IPS-18c (cell line): ENCODE measurements at regions not wholly inside any gene's neighbourhood (a gene's known extent, or its start where the extent isn't known, plus 50 kb on each side); places are given as distances from the start of the nearest gene placed in this dataset.

ENCODE experiments used
- H3K4me3 ChIP-seq: 2 replicates; pipeline ENCODE4 v1.7.0; 2013; ENCODE audit warnings: low read depth, mild to moderate bottlenecking, low read length, moderate library complexity; ENCODE audit not compliant: insufficient read depth
- H3K9me3 ChIP-seq: one replicate; pipeline ENCODE4 v1.6.1; 2013; ENCODE audit warnings: mild to moderate bottlenecking, low read length, moderate library complexity; ENCODE audit not compliant: control insufficient read depth, insufficient read depth

GRCh38 chr3:22940285-22940684 is 262.8 kb upstream of the UBE2E2 start:
- Histone ChIP-seq H3K9me3 (no peaks in the 10 kb centered on the region), H3K4me3 (no peak overlapping the region)

DNA sequence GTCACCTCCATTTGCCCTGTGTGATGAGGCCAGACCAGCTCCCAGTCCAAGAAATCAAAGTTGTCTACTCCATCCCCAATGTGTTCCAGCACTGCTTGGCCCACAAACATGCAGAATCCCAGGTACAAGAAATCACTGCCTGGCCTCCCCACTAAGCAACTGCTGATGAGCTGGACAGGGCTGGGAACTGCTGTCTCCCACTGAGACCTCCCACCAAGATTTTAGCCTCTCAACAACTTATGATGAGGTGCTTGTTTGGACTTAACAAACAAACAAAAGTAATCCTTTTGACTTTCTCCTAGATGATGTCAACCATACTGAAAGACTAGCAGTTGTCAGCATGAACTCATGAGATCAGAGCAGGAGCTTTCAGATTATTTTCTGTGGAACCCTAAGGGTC is 260.1 kb upstream of the UBE2E2 start:
- Histone ChIP-seq H3K9me3 (no peaks in the 10 kb centered on the region), H3K4me3 (no peak overlapping the region)

DNA sequence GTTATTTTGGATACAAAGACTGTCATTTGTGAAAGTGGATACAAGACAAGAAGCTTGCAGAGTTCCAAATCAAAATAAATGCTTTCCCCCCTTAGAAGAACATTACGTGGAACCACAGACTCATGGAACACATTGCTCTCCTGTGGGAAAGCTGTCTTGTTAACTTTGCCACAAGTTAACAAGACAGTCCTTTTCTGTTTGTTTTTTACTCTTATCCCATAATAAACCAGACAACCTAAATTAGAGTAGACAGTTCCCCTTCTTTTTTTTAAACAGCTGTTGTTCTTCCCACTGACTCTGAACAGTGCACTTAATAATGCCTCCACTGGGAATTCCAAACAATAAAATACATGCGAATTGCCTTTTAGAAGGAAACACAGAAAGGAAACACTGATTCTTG is 255.3 kb upstream of the UBE2E2 start:
- Histone ChIP-seq H3K4me3 (no peak overlapping the region), H3K9me3 (no peaks in the 10 kb centered on the region)

GRCh38 chr3:22951910-22952309 is 251.2 kb upstream of the UBE2E2 start:
- Histone ChIP-seq H3K9me3 (no peaks in the 10 kb centered on the region), H3K4me3 (no peak overlapping the region)

DNA sequence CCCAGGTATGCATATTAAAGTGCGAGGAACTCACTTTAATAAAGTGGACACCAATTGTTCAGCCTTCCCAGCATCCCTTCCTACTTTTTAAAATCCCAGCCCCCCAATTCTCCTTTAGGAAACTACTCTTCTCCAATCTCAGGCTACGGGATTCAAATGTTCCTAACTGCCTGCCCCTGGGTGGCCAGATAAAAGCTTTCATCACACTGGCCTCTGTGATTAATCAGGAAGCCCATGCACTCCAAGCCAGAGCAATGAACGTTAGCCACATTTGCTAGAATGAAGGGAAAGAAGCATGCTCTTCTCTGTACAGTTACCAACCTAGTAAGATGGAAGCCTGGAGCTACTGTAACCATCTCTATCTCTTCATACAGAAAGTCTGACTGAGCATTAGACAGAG is 250.3 kb upstream of the UBE2E2 start:
- H3K4me3 ChIP-seq: no peak overlapping the region

DNA sequence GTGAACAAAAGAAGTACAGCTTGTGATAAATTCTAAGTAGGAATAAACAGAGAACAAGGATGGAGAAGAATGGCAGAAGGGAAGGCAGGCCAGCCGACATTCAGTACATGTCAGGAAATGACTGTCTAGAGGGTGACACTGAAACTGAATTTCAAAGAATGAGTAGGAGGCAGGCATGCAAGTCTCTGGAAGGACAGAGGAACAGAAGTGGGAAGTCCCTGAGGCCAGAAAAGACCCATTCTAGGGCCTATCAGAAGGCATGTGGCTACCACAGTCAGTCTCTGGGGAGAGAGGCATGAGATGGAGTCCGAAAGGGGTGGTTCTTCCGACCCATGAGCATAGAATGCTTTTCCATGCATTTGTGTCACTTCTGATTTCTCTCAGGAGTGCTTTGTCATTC is 243.5 kb upstream of the UBE2E2 start:
- H3K9me3 ChIP-seq: no peaks in the 10 kb centered on the region
- H3K4me3 ChIP-seq: no peak overlapping the region

More for the DNA sequence above, 250.3 kb upstream of the UBE2E2 start:
- no peaks in the 10 kb centered on the region for H3K9me3 ChIP-seq

DNA sequence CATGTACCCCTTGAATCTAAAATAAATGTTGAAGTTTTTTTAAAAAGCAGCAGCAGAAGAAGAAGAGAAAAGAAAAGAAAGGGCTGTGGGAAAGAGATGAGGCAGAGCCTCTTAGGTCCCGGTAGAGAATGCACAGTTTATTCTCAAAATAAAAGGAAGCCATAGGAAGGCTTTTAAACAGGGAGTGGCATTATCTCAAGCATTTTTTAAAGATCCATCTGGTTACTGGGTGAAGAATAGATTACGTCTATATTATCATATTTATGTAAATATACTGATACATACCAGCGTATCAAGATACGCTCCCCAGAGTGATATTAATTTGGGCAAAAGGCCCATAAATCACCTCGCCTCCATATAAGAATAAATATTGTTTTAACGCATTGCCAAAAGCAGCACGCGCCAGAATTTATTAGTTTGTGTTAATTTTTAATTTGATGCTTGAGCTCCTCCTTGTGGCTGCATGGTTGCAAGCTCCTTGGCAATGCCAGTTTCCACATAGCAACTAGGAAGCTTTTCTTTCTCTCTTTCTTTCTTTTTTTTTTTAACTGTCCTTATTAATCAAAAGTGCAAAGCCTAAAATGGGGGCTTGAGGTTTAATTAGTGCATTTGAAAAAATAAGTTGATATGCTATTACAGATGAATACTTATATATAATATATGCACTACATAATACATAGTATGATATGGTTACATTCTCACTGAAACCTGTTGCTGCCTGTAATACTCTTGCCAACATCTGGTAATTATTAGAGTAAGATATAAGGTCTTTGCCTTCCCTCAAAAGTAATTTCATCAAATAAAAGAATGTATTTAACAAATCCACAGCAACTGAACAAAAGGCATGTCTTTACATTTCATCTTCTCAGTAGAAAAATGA is 242.8 kb upstream of the UBE2E2 start:
- Histone ChIP-seq H3K4me3 (no peak overlapping the region), H3K9me3 (no peaks in the 10 kb centered on the region)

GRCh38 chr3:22962244-22962643 is 240.9 kb upstream of the UBE2E2 start:
- Histone ChIP-seq H3K9me3 (no peaks in the 10 kb centered on the region), H3K4me3 (no peak overlapping the region)

DNA sequence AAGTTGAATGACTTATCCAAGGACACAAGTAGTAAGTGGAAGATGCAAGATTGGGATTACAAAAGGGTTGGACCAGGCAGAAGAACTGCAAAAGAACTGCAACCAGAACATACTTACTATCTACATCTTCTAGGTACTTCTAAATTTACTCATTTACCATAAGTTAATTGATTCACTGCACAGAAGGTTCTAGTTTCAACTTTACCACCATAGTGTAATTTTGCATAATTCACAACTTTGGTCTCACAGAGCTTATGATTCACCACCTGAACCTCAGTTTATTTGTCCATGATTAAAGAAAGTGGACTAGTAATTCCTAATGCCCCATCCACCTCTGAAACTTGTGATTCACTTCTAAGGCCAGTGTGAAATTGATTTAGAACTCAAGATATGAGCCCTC is 236.8 kb upstream of the UBE2E2 start:
- Histone ChIP-seq H3K9me3 (no peaks in the 10 kb centered on the region), H3K4me3 (no peak overlapping the region)

GRCh38 chr3:22969276-22969675 is 233.9 kb upstream of the UBE2E2 start:
- H3K4me3 ChIP-seq: no peak overlapping the region
- H3K9me3 ChIP-seq: no peaks in the 10 kb centered on the region

DNA sequence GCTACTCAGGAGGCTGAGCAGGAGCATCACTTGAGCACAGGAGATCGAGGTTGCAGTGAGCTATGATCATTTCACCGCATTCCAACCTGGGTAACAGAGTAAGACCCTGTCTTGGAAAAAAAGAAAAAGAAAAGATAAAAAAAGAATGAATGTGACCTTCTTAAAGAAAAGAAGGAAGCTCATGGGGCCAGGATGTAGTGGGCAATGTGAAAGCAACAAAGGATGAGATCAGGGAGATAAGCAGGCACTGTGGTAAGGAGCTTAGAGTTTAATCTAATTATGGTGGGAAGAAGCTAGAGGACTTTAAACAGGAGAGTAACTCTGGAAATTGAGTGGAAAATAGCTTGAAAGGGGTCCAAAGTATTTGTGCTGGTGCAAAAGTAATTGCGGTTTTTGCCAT is 231.6 kb upstream of the UBE2E2 start:
- no peak overlapping the region for H3K4me3 ChIP-seq
- H3K9me3 ChIP-seq: no peaks in the 10 kb centered on the region

- Histone ChIP-seq H3K4me3 (no peak overlapping the region), H3K9me3 (no peaks in the 10 kb centered on the region)
Measured at GRCh38 chr3:22977042-22977441, 226.1 kb upstream of the UBE2E2 start.

DNA sequence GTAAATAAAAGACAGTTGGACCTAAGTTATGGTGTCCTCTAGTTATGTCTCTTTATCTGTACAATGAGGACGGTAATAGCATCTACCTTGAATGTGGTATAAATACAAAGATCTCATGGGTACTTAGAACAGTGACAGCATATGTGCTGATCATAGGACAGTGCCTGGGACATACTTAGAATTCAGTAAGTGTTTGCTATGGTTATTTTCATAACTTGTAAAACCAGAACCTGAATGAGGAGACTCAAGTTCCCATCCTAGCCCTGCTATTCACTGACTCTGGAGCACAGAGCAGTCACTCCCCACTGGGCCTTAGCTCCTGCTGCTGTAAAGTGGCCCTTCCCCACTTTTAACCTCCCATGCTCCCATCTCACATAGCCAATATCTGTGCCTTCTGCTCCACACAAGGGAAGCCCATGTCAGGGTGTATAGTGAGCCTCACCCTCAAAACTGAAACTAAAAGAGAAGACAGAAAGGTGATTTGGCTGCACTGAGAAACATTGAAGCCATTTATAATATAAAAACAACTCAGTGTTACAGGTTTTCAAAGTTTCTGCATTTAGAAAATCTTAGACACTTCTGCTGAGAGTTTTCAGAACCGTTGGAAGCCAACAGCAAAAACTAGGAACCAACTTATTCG is 225.4 kb upstream of the UBE2E2 start:
- no peaks in the 10 kb centered on the region for H3K9me3 ChIP-seq
- no peak overlapping the region for H3K4me3 ChIP-seq

- no peak overlapping the region for H3K4me3 ChIP-seq
- no peaks in the 10 kb centered on the region for H3K9me3 ChIP-seq
Measured at GRCh38 chr3:22979581-22979980, 223.5 kb upstream of the UBE2E2 start.

DNA sequence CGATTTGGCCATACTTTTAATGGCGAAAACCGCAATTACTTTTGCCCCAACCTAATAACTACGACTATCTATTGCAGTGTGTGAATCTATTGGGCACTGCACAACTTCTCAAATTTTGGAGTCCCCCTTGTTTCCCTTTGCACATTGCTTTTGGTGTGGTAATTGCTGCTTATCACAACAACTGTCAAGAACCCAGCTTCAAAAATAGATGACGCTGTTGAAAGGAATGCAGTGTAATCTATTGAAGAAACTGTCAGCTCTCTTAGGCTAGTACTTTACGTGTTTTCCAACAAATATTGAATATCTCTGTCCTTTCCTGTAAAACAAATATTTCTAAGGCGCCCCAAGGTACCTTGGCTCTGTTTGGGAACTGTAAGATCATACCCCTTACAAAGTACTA is 222.8 kb upstream of the UBE2E2 start:
- Histone ChIP-seq H3K9me3 (no peaks in the 10 kb centered on the region), H3K4me3 (no peak overlapping the region)

DNA sequence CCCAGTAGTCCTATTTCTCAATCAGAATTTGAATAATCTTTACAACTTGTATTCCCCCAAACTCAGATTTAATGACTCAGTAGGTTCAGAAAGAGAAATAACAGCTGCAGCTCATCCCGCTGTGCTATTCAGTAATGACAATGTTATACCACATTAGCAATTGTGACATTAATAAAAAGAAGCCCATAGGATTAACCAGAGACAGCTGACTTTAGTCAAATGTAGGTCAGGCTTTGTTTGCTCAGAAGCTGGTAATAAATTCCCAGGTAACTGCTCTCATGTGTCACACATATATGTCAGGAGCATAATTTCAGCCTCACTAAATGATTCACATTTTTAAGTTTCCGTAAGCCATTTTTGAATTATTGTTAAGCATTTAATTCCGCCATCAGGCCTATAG is 222.0 kb upstream of the UBE2E2 start:
- no peaks in the 10 kb centered on the region for H3K9me3 ChIP-seq

DNA sequence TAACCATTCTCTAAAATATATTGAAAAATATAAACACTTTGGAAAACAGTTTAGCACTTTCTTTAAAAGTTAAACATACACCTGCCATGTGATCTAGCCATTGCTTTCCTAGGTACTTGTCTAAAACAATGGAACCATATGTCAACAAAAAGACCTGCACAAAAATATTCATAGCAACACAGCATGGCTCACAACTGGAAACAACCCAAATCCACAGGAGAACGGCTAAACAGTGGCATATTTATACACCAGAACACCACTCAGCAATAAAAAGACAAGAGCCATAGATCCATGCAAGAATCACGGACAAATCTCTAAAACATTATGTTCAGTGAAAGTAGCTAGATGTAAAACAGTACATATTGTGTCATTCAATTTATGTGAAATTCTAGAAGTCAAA is 221.3 kb upstream of the UBE2E2 start:
- H3K4me3 ChIP-seq: no peak overlapping the region
- no peaks in the 10 kb centered on the region for H3K9me3 ChIP-seq

More for the DNA sequence above, 222.0 kb upstream of the UBE2E2 start:
- no peak overlapping the region for H3K4me3 ChIP-seq

GRCh38 chr3:22982981-22983587 is 220.0 kb upstream of the UBE2E2 start:
- Histone ChIP-seq H3K9me3 (no peaks in the 10 kb centered on the region), H3K4me3 (no peak overlapping the region)
